Epidermal melanocyte (primary cell): ENCODE measurements at regions not wholly inside any gene's neighbourhood (a gene's known extent, or its start where the extent isn't known, plus 50 kb on each side); places are given as distances from the start of the nearest gene placed in this dataset.

Experiments used
- DNase-seq: peaks from one replicate; pipeline ENCODE4 v3.0.0; 2011; ENCODE audit warnings: low spot score; ENCODE audit not compliant: insufficient read length

- DNase-seq: no peak
Measured at GRCh38 chr6:105909106-105909505, 177.0 kb upstream of the PRDM1 start.

- DNase-seq: no peak
Measured at GRCh38 chr6:105907991-105908390, 178.1 kb upstream of the PRDM1 start.

GRCh38 chr6:105907301-105907700 is 178.8 kb upstream of the PRDM1 start:
- DNase-seq: no peak

- DNase-seq: no peak
Measured at GRCh38 chr6:105902401-105903031, 183.6 kb upstream of the PRDM1 start.

GRCh38 chr6:105901583-105901982 is 184.6 kb upstream of the PRDM1 start:
- DNase-seq: no peak

- no peak for DNase-seq
Measured at GRCh38 chr6:105900125-105900937, 185.8 kb upstream of the PRDM1 start.

GRCh38 chr6:105898286-105898685 is 187.8 kb upstream of the PRDM1 start:
- DNase-seq: no peak

GRCh38 chr6:105897131-105897530 is 189.0 kb upstream of the PRDM1 start:
- DNase-seq: no peak

GRCh38 chr6:105896821-105897095 is 189.4 kb upstream of the PRDM1 start:
- no peak for DNase-seq

- DNase-seq: no peak
Measured at GRCh38 chr6:105896052-105896820, 189.9 kb upstream of the PRDM1 start.

- DNase-seq: no peak
Measured at GRCh38 chr6:105894556-105894955, 191.6 kb upstream of the PRDM1 start.

GRCh38 chr6:105893741-105894140 is 192.4 kb upstream of the PRDM1 start:
- DNase-seq: no peak

GRCh38 chr6:105892577-105893262 is 193.4 kb upstream of the PRDM1 start:
- no peak for DNase-seq

GRCh38 chr6:105890521-105891244 is 195.5 kb upstream of the PRDM1 start:
- DNase-seq: no peak

GRCh38 chr6:105889902-105890301 is 196.2 kb upstream of the PRDM1 start:
- no peak for DNase-seq

- no peak for DNase-seq
Measured at GRCh38 chr6:105886814-105887544, 199.2 kb upstream of the PRDM1 start.

GRCh38 chr6:105886066-105886813 is 199.9 kb upstream of the PRDM1 start:
- DNase-seq: no peak

- DNase-seq: no peak
Measured at GRCh38 chr6:105884426-105884825, 201.7 kb upstream of the PRDM1 start.

- no peak for DNase-seq
Measured at GRCh38 chr6:105884011-105884410, 202.1 kb upstream of the PRDM1 start.

GRCh38 chr6:105882828-105883227 is 203.3 kb upstream of the PRDM1 start:
- DNase-seq: no peak
